Mesenteric fat pad (tissue), 1 donor: ENCODE measurements at regions not wholly inside any gene's neighbourhood (a gene's known extent, or its start where the extent isn't known, plus 50 kb on each side); places are given as distances from the start of the nearest gene placed in this dataset.

Experiments
- DNase-seq: peaks from one replicate; pipeline ENCODE4 v3.0.0-alpha.2; 2020; ENCODE audit warnings: low spot score
- donor health status: DM: yes; HTN: yes; CAD: no.

GRCh38 chr2:237269138-237269875 is 144.7 kb downstream of the COL6A3 start:
- no peak for DNase-seq

DNA sequence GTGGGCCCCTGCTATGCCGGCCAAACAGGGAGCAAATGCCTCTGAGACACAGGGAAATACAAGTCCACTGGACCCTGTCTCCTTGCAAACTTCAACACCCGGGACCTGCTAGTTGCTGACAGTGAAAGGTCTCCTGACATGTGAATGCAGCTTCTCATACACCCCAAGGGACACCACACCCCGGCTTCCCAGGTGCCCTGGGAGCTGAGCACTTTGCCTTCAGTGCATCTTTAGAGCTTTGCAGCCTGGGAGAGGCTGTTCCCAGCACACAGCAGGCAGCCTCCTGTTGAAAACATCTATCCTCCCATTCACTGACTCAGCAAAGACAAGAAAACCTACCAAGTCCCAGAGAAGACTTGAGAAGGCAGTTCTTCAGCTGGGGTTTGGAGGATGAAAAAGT is 143.4 kb downstream of the COL6A3 start:
- DNase-seq: no peak

GRCh38 chr2:237271698-237272652 is 142.0 kb downstream of the COL6A3 start:
- no peak for DNase-seq
